GM12872 (cell line): ENCODE measurements at regions not wholly inside any gene's neighbourhood (a gene's known extent, or its start where the extent isn't known, plus 50 kb on each side); places are given as distances from the start of the nearest gene placed in this dataset.

Experiments used
- TF ChIP-seq, protein P1 (sequence below): IDR thresholded peaks from 3 replicates; pipeline ENCODE4 v1.5.1; 2011; ENCODE audit warnings: low read depth, mild to moderate bottlenecking, low read length, moderate library complexity; ENCODE audit not compliant: insufficient read depth

DNA sequence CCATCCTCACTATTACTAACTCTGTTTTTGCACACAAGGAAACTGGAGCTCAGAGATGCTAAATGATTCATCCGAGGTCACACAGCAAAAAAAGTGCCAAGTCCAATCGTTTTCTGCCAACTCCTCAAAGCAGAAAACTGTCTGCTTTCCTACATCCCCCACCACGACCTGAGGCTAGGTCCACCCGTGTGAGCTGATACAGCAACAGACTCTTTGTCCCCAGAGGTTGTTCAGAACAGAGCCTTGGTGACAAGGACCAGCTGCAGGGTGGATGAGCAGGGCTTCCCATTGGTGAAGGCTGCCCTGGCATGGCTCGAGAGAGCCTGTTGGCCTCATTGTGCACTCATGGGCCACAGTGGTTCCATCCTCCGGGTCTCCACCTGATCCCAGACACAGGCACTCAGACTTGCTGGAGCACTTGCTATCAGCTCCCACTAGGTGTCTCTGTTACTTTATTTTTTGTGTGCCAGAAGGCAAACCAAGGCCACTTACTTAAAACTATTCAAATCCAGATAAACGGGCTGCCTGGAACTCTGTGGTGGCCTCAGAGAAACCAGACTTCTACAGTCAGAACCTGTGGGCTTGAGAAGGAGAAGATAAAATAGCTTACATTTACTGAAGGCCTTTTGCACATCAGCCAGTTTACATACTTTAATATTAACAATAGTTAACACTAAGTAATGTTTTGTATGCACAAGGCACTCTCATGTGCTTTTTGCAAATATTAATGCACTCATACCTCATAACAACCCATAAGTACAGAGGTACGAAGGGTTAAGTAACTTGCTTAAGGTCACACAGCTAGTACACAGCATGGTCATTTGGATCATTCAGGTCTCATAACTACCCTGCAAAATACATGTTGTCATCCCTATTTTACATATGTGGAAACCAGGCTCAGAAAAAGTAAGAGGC, 62.9 kb upstream of the CTIF start:
- TF ChIP-seq, protein P1, sequence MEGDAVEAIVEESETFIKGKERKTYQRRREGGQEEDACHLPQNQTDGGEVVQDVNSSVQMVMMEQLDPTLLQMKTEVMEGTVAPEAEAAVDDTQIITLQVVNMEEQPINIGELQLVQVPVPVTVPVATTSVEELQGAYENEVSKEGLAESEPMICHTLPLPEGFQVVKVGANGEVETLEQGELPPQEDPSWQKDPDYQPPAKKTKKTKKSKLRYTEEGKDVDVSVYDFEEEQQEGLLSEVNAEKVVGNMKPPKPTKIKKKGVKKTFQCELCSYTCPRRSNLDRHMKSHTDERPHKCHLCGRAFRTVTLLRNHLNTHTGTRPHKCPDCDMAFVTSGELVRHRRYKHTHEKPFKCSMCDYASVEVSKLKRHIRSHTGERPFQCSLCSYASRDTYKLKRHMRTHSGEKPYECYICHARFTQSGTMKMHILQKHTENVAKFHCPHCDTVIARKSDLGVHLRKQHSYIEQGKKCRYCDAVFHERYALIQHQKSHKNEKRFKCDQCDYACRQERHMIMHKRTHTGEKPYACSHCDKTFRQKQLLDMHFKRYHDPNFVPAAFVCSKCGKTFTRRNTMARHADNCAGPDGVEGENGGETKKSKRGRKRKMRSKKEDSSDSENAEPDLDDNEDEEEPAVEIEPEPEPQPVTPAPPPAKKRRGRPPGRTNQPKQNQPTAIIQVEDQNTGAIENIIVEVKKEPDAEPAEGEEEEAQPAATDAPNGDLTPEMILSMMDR: peak; percentile 81

DNA sequence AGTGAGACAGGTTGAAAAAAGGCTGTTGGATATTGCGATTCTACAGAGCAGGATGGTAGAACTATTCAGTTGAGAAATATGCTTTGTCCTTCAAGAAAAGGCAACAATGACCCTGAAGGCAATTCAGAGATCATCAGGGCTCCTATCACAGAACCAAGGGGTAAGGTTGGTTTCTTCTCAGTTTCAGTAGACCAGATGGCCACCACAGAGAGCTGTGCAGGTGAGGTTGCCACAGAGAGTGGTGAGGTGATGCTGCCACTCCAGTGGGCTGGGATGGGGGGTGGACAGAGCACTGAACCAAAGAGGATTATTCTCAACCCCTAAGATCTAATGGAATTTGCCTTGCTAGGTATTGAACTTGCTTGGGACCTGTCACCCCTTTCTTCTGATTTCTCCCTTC, 64.6 kb upstream of the ZBTB7C start:
- TF ChIP-seq, protein P1: no peak

DNA sequence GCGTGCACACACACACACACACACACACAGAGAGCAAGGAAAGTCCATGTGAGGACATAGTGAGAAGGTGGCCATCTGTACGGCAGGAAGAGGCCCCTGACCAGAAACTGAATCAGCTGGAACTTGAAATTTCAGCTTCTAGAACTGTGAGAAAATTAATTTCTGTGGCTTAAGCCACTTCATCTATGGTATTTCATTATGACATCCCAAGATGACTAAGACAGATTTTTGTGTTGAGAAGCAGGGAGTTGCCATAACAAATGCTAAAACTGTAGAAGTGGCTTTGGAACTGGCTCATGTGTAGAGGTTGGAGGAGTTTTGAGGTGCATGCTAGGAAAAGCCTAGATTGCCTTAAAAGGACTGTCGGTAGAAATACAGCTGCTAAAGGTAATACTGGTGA, 63.4 kb upstream of the ZBTB7C start:
- TF ChIP-seq, protein P1: no peak

DNA sequence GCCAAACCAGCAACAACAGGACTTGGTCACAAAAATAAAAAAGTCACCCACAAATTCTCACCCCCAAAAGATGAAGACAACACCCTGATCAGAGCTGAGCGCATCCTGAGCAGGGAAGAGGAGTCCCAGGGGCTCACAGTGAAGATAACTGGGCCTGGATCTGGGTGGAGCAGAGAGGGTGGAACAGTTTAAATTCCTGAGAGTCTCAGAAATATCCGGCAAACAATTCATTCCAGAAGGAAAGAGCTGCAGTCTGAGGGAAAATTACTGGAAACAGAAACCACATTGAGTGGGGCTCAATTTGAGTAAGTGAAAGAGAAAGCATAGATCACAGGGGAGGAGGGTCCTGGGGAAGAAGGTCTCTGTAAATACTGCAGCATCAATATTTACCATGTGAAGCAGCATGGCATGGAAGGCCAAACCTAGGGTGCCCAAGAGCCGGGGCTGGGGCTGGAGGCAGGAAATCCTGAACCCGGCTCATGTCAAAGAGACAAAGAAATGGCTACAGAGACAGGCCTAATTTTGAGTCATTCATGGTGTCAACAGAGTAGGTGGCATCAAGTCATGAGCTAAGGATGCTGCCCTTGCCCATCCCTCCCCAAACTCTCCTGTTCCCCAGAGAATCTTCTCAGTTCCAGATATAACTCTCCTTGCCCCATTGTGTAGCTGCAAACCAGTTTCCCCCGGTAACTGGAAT, 61.4 kb upstream of the ZBTB7C start:
- TF ChIP-seq, protein P1: no peak

DNA sequence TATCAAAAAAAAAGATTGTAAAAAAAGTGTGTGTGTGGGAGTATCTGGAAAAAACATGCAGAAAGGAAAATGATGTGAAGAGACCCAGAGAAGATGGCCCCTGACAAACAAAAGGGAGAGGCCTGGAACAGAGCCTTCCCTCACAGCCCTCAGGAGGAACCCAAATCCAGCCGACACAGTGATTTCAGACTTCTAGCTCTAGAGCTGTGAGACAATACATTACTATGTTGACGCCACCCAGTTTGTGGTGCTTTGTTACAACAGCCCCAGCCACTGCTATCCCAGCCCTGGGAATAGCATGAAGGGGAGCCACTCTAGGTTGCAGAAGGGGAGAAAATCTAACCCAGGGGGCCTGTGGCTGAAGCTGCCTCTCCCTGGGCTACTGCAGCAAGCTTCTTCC, 59.0 kb upstream of the ZBTB7C start:
- TF ChIP-seq, protein P1: no peak

DNA sequence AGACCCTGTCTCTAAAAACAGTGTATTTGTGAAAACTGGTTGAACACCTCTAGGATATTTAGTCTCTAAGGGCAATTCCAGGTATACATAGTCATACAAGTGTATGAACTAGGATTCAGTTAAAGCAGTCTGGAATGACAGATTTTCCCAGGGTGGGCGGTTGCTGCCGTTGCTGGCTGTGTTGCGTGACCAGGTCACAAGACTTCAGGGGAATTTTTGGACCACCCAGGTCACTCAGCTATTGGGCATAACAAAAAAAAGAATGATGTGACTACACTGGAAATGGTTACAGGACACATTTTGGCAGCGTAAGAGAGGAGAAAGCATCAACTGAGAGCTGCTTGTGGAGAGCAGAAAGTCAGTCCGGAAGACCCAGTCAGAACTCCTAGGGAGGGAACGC, 58.0 kb upstream of the ZBTB7C start:
- TF ChIP-seq, protein P1: no peak

DNA sequence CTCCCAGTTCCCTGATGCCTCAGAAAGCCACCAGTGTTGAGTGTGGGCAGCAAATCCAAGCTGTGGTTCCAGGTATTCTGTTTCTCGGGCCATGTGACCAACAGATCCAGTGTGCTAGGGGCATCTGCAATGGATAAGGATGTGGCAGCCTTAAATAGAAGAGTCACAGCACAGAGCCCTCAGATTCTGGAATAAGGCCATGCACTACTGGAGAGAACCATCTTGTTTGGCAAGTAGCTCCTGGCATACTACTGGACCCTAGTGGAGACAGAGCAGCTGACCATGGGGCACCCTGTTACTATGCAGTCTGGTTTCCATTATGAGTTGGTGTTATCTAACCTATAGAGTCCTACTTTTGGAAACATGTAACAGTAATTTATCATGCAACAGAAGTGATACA, 53.3 kb upstream of the ZBTB7C start:
- TF ChIP-seq, protein P1: no peak
